ENCODE measurements at regions not wholly inside any gene's neighbourhood (a gene's known extent, or its start where the extent isn't known, plus 50 kb on each side); places are given as distances from the start of the nearest gene placed in this dataset.

GRCh38 chr2:33729353-33729752, 130.3 kb upstream of the FAM98A start:
- Histone ChIP-seq H3K27me3 (no peaks in the 10 kb centered on the region), H3K27ac (no peak overlapping the region), H3K4me3 (no peak overlapping the region), H3K4me1 (no peaks in the 10 kb centered on the region), H3K9me3 (no peaks in the 10 kb centered on the region), H3K36me3 (no peaks in the 10 kb centered on the region)
- no peak for DNase-seq
- TF ChIP-seq CTCF (IDR thresholded peaks at IDR 0.05) (no peak), POLR2A (IDR thresholded peaks at IDR 0.05) (no peak)

- H3K36me3 ChIP-seq: no peaks in the 10 kb centered on the region
- no peak overlapping the region for H3K27ac ChIP-seq
- H3K4me3 ChIP-seq: no peak overlapping the region
- TF ChIP-seq POLR2A (IDR thresholded peaks at IDR 0.05) (no peak), CTCF (IDR thresholded peaks at IDR 0.05) (no peak)
- no peaks in the 10 kb centered on the region for H3K9me3 ChIP-seq
- no peaks in the 10 kb centered on the region for H3K4me1 ChIP-seq
- no peaks in the 10 kb centered on the region for H3K27me3 ChIP-seq
- no peak for DNase-seq
These were observed 129.0 kb upstream of the FAM98A start for GRCh38 chr2:33728106-33728505.

- no peaks in the 10 kb centered on the region for H3K9me3 ChIP-seq
- H3K36me3 ChIP-seq: no peaks in the 10 kb centered on the region
- TF ChIP-seq POLR2A (IDR thresholded peaks at IDR 0.05) (no peak), CTCF (IDR thresholded peaks at IDR 0.05) (no peak)
- no peak for DNase-seq
- no peak overlapping the region for H3K4me3 ChIP-seq
- no peaks in the 10 kb centered on the region for H3K27me3 ChIP-seq
- H3K27ac ChIP-seq: no peak overlapping the region
- no peaks in the 10 kb centered on the region for H3K4me1 ChIP-seq
These were observed 128.4 kb upstream of the FAM98A start for GRCh38 chr2:33727361-33728032.

GRCh38 chr2:33726415-33726814, 127.3 kb upstream of the FAM98A start:
- Histone ChIP-seq H3K9me3 (no peaks in the 10 kb centered on the region), H3K27ac (no peak overlapping the region), H3K4me3 (no peak overlapping the region), H3K4me1 (no peaks in the 10 kb centered on the region), H3K36me3 (no peaks in the 10 kb centered on the region), H3K27me3 (no peaks in the 10 kb centered on the region)
- no peak for DNase-seq
- no peak for TF ChIP-seq CTCF (IDR thresholded peaks at IDR 0.05)
- TF ChIP-seq POLR2A (IDR thresholded peaks at IDR 0.05): no peak

- Histone ChIP-seq H3K9me3 (no peaks in the 10 kb centered on the region), H3K27me3 (no peaks in the 10 kb centered on the region), H3K36me3 (no peaks in the 10 kb centered on the region), H3K27ac (no peak overlapping the region), H3K4me1 (no peaks in the 10 kb centered on the region), H3K4me3 (no peak overlapping the region)
- DNase-seq: no peak
- TF ChIP-seq POLR2A (IDR thresholded peaks at IDR 0.05): no peak
- TF ChIP-seq CTCF (IDR thresholded peaks at IDR 0.05): no peak
These were observed 124.2 kb upstream of the FAM98A start for GRCh38 chr2:33723329-33723728.

- no peaks in the 10 kb centered on the region for H3K9me3 ChIP-seq
These were observed 120.0 kb upstream of the FAM98A start for GRCh38 chr2:33719067-33719466.

More at GRCh38 chr2:33719067-33719466, 120.0 kb upstream of the FAM98A start:
- Histone ChIP-seq H3K4me1 (no peaks in the 10 kb centered on the region), H3K36me3 (no peaks in the 10 kb centered on the region), H3K27me3 (no peaks in the 10 kb centered on the region), H3K4me3 (no peak overlapping the region), H3K27ac (no peak overlapping the region)
- DNase-seq: no peak
- TF ChIP-seq POLR2A (IDR thresholded peaks at IDR 0.05): no peak
